Stimulated activated CD4-positive, alpha-beta T cell treated with anti-CD3 and anti-CD28 coated beads, Interleukin-1b, Interleukin-23, amount 100 ng/mL, for 48 hours (primary cell): ENCODE measurements at regions not wholly inside any gene's neighbourhood (a gene's known extent, or its start where the extent isn't known, plus 50 kb on each side); places are given as distances from the start of the nearest gene placed in this dataset.
"Not testable (repeated sequence)": the region's sequence is repeated elsewhere in the genome, so short reads cannot be mapped to it uniquely, and the experiment has no call there.

ENCODE experiments used
- DNase-seq: peaks from one replicate; pipeline ENCODE4 v3.0.0-alpha.2; 2020

GRCh38 chr1:80363689-80364475 is 1357.4 kb upstream of the ADGRL4 start:
- DNase-seq = no peak

- DNase-seq = no peak
Observed at GRCh38 chr1:80359666-80360065, 1353.1 kb upstream of the ADGRL4 start.

- DNase-seq = no peak
Observed at GRCh38 chr1:80349218-80349617, 1342.7 kb upstream of the ADGRL4 start.

GRCh38 chr1:80341021-80341420 is 1334.5 kb upstream of the ADGRL4 start:
- no peak for DNase-seq

GRCh38 chr1:80318108-80318507 is 1311.6 kb upstream of the ADGRL4 start:
- DNase-seq = no peak

GRCh38 chr1:80310703-80311245 is 1304.2 kb upstream of the ADGRL4 start:
- no peak for DNase-seq

- no peak for DNase-seq
Observed at GRCh38 chr1:80305466-80305865, 1298.9 kb upstream of the ADGRL4 start.

- no peak for DNase-seq
Observed at GRCh38 chr1:80293818-80294217, 1287.3 kb upstream of the ADGRL4 start.

GRCh38 chr1:80288750-80289149 is 1282.2 kb upstream of the ADGRL4 start:
- DNase-seq = not testable (repeated sequence)

GRCh38 chr1:80282536-80282935 is 1276.0 kb upstream of the ADGRL4 start:
- no peak for DNase-seq

GRCh38 chr1:80278936-80279335 is 1272.4 kb upstream of the ADGRL4 start:
- DNase-seq = no peak

GRCh38 chr1:80274256-80274655 is 1267.7 kb upstream of the ADGRL4 start:
- no peak for DNase-seq

GRCh38 chr1:80272495-80272894 is 1266.0 kb upstream of the ADGRL4 start:
- no peak for DNase-seq

- no peak for DNase-seq
Observed at GRCh38 chr1:80258659-80259058, 1252.1 kb upstream of the ADGRL4 start.

GRCh38 chr1:80251591-80251990 is 1245.1 kb upstream of the ADGRL4 start:
- DNase-seq = no peak

- no peak for DNase-seq
Observed at GRCh38 chr1:80251171-80251570, 1244.6 kb upstream of the ADGRL4 start.

GRCh38 chr1:80250573-80251168 is 1244.1 kb upstream of the ADGRL4 start:
- no peak for DNase-seq

GRCh38 chr1:80249699-80250098 is 1243.2 kb upstream of the ADGRL4 start:
- no peak for DNase-seq

GRCh38 chr1:80248886-80249285 is 1242.4 kb upstream of the ADGRL4 start:
- DNase-seq = no peak

GRCh38 chr1:80245813-80246212 is 1239.3 kb upstream of the ADGRL4 start:
- no peak for DNase-seq

GRCh38 chr1:80244372-80244771 is 1237.8 kb upstream of the ADGRL4 start:
- no peak for DNase-seq

- no peak for DNase-seq
Observed at GRCh38 chr1:80241566-80241965, 1235.0 kb upstream of the ADGRL4 start.

GRCh38 chr1:80225510-80225909 is 1219.0 kb upstream of the ADGRL4 start:
- no peak for DNase-seq

- no peak for DNase-seq
Observed at GRCh38 chr1:80221319-80221718, 1214.8 kb upstream of the ADGRL4 start.
